ENCODE measurements at regions not wholly inside any gene's neighbourhood (a gene's known extent, or its start where the extent isn't known, plus 50 kb on each side); places are given as distances from the start of the nearest gene placed in this dataset.

- TF ChIP-seq ZFP3 (CRISPR knock-in tag; IDR thresholded peaks at IDR 0.05) (no peak), OSR1 (CRISPR knock-in tag; IDR thresholded peaks at IDR 0.05) (no peak)
These were observed 135.7 kb upstream of the TBL1XR1 start for GRCh38 chr3:177332955-177333354.

Measured in SK-N-SH treated with all-trans-retinoic acid at 6 μM for 48 hours (cell line).